ENCODE measurements at regions not wholly inside any gene's neighbourhood (a gene's known extent, or its start where the extent isn't known, plus 50 kb on each side); places are given as distances from the start of the nearest gene placed in this dataset.
"Not testable (repeated sequence)": the region's sequence is repeated elsewhere in the genome, so short reads cannot be mapped to it uniquely, and the experiment has no call there.

DNA sequence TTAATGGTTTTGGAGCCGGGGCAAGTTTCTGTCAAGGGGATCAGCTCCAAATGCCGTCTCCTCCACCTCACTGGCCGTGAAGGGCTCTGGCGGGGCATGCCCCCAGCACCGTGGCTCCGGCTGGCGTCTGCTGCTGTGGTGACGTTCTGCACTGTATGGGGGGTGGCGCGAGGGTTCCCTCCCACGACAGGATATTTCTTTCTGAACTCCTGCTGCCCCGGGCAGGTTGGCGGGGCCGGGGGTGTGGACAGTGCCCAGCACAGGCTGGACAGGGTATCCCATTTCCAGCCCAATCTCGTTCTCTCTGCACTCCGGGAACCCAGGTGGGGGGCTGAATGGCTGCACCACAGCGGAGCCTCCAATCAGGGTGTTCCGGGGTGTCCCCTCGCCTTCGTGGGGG lies 201.6 kb downstream of the BANP start:
- CTCF ChIA-PET; BruUV-seq (replicated peaks); H3K4me1 Mint-ChIP-seq (ENCODE audit: low read depth, unreplicated experiment): not testable (repeated sequence)

DNA sequence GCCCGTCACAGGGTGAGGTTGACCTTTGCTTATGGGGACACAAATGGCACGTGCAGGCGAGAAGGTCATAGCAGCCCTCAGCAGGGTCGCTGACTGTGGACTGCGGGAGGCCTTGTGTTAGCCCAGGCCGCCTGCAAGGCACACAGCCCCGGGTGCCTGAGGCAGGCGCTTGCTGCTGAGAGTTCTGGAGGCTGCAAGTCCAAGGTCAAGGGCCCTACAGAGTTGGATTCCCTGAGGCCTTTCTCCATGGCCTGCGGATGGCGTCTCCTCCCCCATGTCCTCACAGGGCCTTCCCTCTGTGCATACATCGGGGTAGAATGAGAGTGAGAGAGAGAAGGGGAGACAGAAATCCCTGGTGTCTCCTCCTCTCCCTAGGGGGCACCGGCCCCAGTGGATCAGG lies 202.3 kb downstream of the BANP start:
- DNase-seq; H3K36me3 Mint-ChIP-seq (ENCODE audit: insufficient read depth, unreplicated experiment); H3K4me1 Mint-ChIP-seq (ENCODE audit: low read depth, unreplicated experiment); H3K27ac Mint-ChIP-seq (ENCODE audit: unreplicated experiment); CTCF ChIA-PET; BruUV-seq (replicated peaks); H3K9me3 Mint-ChIP-seq (ENCODE audit: low read depth, unreplicated experiment); H3K4me3 Mint-ChIP-seq (ENCODE audit: low read depth, unreplicated experiment); intact Hi-C loops (cut with micrococcal nuclease; ENCODE audit: unreplicated experiment): not testable (repeated sequence)
- H3K27me3 Mint-ChIP-seq (ENCODE audit: unreplicated experiment), result peaks cover 18% of the 10 kb centered on the region

More for the DNA sequence above, 201.6 kb downstream of the BANP start:
- H3K27ac Mint-ChIP-seq (ENCODE audit: unreplicated experiment); H3K4me3 Mint-ChIP-seq (ENCODE audit: low read depth, unreplicated experiment); H3K36me3 Mint-ChIP-seq (ENCODE audit: insufficient read depth, unreplicated experiment); H3K9me3 Mint-ChIP-seq (ENCODE audit: low read depth, unreplicated experiment); intact Hi-C loops (cut with micrococcal nuclease; ENCODE audit: unreplicated experiment); DNase-seq: not testable (repeated sequence)
- H3K27me3 Mint-ChIP-seq (ENCODE audit: unreplicated experiment), result peaks cover 18% of the 10 kb centered on the region

DNA sequence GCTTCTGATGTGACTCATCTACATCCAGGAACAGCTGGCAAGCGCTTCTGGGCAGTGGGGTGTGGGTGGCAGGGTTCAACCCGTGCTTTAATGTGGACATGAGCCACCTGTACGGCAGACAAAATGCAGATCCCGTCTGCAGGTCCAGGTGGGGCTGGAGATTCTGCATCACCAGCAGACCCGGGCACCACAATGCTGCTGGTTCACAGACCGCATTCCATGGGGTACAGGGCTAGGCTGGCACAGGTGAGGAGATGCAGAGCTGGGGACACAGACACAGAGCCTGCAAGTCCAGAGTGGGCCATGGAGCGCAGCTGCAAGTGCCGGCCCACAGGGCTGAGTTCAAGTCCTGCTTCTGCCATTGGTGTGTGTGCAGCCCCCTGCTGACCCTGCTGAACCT lies 203.7 kb downstream of the BANP start:
- H3K4me1 Mint-ChIP-seq (ENCODE audit: low read depth, unreplicated experiment); CTCF ChIA-PET; H3K27ac Mint-ChIP-seq (ENCODE audit: unreplicated experiment); H3K4me3 Mint-ChIP-seq (ENCODE audit: low read depth, unreplicated experiment); intact Hi-C loops (cut with micrococcal nuclease; ENCODE audit: unreplicated experiment); BruUV-seq (replicated peaks); H3K9me3 Mint-ChIP-seq (ENCODE audit: low read depth, unreplicated experiment); DNase-seq; H3K36me3 Mint-ChIP-seq (ENCODE audit: insufficient read depth, unreplicated experiment): not testable (repeated sequence)
- peaks cover 30% of the 10 kb centered on the region for H3K27me3 Mint-ChIP-seq (ENCODE audit: unreplicated experiment)

DNA sequence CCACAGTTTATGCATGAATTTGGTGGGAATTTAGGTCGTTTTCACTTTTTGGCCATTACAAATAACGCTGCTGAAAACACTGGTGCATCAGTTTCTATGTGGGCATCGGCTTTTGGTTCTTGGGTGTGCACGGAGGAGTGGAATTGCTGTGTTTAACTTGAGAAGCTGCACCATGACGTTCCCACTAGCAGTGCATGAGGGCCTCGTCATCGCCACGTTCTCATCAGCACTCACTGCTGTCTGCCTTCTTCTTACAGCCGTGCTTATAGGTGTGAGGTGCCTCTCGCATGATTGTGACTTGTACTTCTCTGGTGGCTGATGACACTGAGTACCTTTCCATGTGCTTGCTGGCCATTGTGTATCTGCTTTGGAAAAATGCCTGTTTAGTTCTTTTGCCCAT lies 204.4 kb downstream of the BANP start:
- H3K4me3 Mint-ChIP-seq (ENCODE audit: low read depth, unreplicated experiment); intact Hi-C loops (cut with micrococcal nuclease; ENCODE audit: unreplicated experiment); DNase-seq; H3K27ac Mint-ChIP-seq (ENCODE audit: unreplicated experiment); H3K9me3 Mint-ChIP-seq (ENCODE audit: low read depth, unreplicated experiment); CTCF ChIA-PET; BruUV-seq (replicated peaks); H3K36me3 Mint-ChIP-seq (ENCODE audit: insufficient read depth, unreplicated experiment); H3K4me1 Mint-ChIP-seq (ENCODE audit: low read depth, unreplicated experiment): not testable (repeated sequence)
- H3K27me3 Mint-ChIP-seq (ENCODE audit: unreplicated experiment), result peaks cover 38% of the 10 kb centered on the region

DNA sequence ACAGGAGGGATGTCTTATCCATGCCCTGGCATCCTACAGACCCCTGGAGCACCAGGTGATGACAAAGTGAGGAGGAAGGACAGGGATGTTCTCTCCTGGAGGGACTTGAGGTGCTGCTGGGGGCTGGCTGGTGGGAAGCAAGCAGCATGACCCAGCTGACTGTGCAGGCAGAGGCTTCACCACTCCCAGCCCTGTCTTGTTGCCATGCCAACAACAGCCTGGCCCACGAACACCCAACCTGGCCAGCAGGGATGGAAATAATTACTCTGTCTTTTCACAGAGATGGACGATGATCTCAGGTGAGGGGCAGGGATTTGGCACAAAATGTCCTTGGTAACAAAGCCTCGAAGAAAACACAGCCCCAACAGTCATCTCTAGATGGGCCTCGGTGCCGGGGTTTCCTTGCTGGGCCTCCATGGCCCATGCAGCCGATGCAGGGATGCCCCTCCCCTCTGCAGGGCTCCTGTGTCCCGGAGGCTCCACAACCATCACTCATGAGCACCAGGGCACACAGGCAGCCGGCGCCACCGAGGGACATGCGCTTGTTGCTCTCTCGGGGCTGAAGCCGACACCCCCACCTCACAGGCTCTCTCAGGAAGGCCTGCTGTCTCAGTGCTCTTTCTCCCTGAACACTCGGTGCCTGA lies 205.5 kb downstream of the BANP start:
- CTCF ChIA-PET; H3K4me1 Mint-ChIP-seq (ENCODE audit: low read depth, unreplicated experiment); BruUV-seq (replicated peaks); intact Hi-C loops (cut with micrococcal nuclease; ENCODE audit: unreplicated experiment); H3K27ac Mint-ChIP-seq (ENCODE audit: unreplicated experiment); H3K9me3 Mint-ChIP-seq (ENCODE audit: low read depth, unreplicated experiment); DNase-seq; H3K4me3 Mint-ChIP-seq (ENCODE audit: low read depth, unreplicated experiment); H3K36me3 Mint-ChIP-seq (ENCODE audit: insufficient read depth, unreplicated experiment): not testable (repeated sequence)
- peaks cover 44% of the 10 kb centered on the region for H3K27me3 Mint-ChIP-seq (ENCODE audit: unreplicated experiment)

DNA sequence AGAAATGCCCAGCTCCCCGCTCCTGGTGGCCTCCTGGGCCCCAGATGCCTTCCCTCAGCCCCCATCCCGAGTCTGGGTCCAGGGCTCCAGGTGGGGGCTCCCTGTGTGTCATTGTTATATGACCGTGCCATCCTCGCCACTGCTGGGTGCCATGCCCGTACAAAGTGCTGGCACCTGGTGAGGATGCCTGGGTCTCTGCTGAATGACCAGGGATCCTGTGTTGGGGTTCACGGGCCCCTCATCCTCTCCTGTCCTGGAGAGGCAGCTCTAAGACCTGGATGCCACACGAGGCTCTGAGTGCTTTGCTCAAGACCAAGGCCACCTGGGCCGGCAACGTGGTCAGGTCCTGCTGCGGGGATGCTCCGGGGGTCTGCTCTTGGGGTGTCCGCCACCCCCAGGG lies 206.5 kb downstream of the BANP start:
- DNase-seq; H3K9me3 Mint-ChIP-seq (ENCODE audit: low read depth, unreplicated experiment); CTCF ChIA-PET; BruUV-seq (replicated peaks); H3K4me1 Mint-ChIP-seq (ENCODE audit: low read depth, unreplicated experiment); H3K4me3 Mint-ChIP-seq (ENCODE audit: low read depth, unreplicated experiment); H3K27ac Mint-ChIP-seq (ENCODE audit: unreplicated experiment); H3K36me3 Mint-ChIP-seq (ENCODE audit: insufficient read depth, unreplicated experiment); intact Hi-C loops (cut with micrococcal nuclease; ENCODE audit: unreplicated experiment): not testable (repeated sequence)
- peaks cover 48% of the 10 kb centered on the region for H3K27me3 Mint-ChIP-seq (ENCODE audit: unreplicated experiment)

DNA sequence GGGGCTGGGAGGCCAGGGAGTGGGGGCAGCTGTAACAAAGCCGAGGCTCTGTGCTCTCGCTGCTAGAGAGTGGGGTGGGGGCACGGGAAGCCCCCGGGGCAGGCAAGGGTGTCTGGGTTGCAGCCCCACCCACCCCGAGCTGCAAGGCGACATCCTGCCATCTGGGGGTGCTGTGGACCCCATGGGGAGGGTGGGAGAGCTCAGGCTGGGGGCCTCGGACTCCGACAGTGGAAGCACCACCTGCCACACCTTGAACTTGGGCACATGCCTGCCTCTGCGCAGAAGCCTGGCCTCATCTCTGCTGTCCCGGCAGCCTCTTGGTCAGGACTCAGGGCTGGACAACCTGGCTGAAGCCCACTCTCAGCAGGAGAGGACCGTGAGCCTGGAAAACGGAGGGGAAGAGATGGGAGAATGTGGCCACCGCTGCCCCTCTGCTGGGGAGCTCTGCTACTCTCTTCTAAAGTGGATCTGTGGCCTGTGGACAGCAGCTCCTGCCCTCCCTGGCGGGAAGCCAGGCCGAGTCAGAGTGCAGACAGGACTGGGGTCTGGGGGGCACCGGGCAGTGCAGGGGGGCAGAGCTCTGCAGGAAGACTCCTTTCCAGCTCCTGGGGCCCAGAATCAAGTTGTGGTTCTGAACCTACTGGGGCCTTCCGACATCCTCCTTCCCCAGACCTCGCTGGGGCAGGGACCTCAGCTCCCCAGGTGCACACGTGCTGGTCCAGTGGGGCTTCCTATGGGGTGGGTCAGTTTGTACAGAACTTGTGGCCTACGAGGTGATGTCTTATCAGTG lies 207.2 kb downstream of the BANP start:
- H3K4me3 Mint-ChIP-seq (ENCODE audit: low read depth, unreplicated experiment); H3K4me1 Mint-ChIP-seq (ENCODE audit: low read depth, unreplicated experiment); CTCF ChIA-PET; BruUV-seq (replicated peaks); H3K27ac Mint-ChIP-seq (ENCODE audit: unreplicated experiment); DNase-seq; H3K36me3 Mint-ChIP-seq (ENCODE audit: insufficient read depth, unreplicated experiment); intact Hi-C loops (cut with micrococcal nuclease; ENCODE audit: unreplicated experiment); H3K9me3 Mint-ChIP-seq (ENCODE audit: low read depth, unreplicated experiment): not testable (repeated sequence)
- H3K27me3 Mint-ChIP-seq (ENCODE audit: unreplicated experiment), result peaks cover 56% of the 10 kb centered on the region

DNA sequence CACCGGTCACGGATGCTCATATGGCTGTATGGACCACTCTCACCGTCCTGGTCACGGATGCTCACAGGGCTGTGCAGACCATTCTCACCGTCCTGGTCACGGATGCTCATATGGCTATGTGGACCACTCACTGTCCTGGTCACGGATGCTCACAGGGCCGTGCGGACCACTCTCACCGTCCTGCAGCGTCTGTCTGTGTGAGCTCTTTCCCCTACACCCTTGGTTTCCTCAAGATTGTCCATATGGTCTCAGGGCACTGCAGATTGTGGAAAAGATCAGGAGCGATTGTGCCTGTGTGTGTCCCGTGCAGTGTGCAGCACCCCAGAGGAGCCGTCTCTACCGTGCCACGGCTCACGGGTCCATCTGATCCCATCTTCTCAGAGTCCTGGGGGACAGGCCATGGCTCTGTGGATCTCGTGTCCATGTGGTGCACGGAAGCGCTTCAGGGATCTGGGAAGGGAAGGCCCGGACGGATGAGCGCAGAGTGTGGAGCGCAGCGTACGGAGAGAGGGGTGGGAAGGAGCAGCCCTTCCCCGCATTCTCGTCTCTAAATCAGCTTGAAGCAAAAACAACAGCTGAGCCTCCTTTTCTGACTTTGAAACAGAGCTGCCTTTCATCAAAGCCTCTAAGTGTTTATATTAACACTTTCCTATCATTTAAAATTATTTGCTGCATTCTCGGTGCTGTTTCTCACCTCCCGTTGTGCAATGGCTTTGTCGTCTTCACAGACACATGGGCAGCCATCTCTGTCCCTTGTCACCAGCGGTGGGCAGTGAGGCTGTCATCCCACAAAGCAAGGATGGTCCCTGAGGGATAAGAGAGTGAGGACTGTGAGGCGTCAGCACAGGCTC lies 208.0 kb downstream of the BANP start:
- H3K27ac Mint-ChIP-seq (ENCODE audit: unreplicated experiment); H3K4me3 Mint-ChIP-seq (ENCODE audit: low read depth, unreplicated experiment); intact Hi-C loops (cut with micrococcal nuclease; ENCODE audit: unreplicated experiment); DNase-seq; CTCF ChIA-PET; H3K4me1 Mint-ChIP-seq (ENCODE audit: low read depth, unreplicated experiment); H3K36me3 Mint-ChIP-seq (ENCODE audit: insufficient read depth, unreplicated experiment); H3K9me3 Mint-ChIP-seq (ENCODE audit: low read depth, unreplicated experiment); BruUV-seq (replicated peaks): not testable (repeated sequence)
- peaks cover 64% of the 10 kb centered on the region for H3K27me3 Mint-ChIP-seq (ENCODE audit: unreplicated experiment)

DNA sequence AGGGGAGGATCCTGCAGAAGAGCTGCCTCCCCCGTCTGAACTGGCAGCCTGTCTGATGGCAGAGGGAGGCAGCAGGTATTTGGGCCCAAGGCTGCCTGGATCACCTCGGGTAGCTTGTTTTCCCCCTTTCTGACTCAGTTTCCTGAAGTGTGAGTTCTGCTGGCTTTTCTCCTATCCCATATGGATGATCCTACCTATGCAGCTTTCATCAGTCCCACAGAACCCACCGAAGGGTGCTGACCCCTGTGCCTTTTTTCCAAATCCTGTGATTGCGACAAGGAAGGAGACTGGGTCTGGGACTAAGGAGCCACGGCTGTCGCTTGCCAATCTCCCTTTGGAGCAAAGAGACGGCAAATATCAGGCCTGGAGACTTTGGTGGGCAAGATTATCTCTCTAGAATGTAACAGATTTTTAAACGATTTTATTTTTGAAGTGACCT lies 208.7 kb downstream of the BANP start:
- H3K4me3 Mint-ChIP-seq (ENCODE audit: low read depth, unreplicated experiment); H3K4me1 Mint-ChIP-seq (ENCODE audit: low read depth, unreplicated experiment); DNase-seq; BruUV-seq (replicated peaks); intact Hi-C loops (cut with micrococcal nuclease; ENCODE audit: unreplicated experiment); H3K9me3 Mint-ChIP-seq (ENCODE audit: low read depth, unreplicated experiment); CTCF ChIA-PET; H3K36me3 Mint-ChIP-seq (ENCODE audit: insufficient read depth, unreplicated experiment); H3K27ac Mint-ChIP-seq (ENCODE audit: unreplicated experiment): not testable (repeated sequence)
- H3K27me3 Mint-ChIP-seq (ENCODE audit: unreplicated experiment), result peaks cover 70% of the 10 kb centered on the region
